D341Med (cell line): ENCODE measurements at regions not wholly inside any gene's neighbourhood (a gene's known extent, or its start where the extent isn't known, plus 50 kb on each side); places are given as distances from the start of the nearest gene placed in this dataset.

Source experiments
- DNase-seq: peaks from one replicate; pipeline ENCODE4 v3.0.0; 2012; ENCODE audit warnings: low spot score

DNA sequence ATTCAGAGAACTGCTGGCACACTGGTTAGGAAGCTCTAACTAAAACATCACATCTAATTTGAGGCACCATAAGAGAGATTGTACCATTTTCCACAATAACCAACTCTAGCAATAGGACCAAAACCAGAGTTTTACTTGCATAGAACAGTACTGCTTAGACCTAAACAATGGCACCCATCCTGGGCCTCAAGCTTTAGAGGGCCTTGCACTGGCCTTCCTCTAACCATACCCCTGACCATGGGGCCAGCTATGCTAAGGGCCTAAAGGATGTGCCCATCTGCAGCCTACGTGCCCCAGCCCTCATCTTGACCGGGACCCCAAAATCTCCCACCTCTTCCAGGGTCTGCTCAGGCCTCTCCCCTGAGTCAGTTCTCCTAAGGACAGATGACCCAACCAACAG lies 74.4 kb upstream of the ARHGAP32 start:
- no peak for DNase-seq

DNA sequence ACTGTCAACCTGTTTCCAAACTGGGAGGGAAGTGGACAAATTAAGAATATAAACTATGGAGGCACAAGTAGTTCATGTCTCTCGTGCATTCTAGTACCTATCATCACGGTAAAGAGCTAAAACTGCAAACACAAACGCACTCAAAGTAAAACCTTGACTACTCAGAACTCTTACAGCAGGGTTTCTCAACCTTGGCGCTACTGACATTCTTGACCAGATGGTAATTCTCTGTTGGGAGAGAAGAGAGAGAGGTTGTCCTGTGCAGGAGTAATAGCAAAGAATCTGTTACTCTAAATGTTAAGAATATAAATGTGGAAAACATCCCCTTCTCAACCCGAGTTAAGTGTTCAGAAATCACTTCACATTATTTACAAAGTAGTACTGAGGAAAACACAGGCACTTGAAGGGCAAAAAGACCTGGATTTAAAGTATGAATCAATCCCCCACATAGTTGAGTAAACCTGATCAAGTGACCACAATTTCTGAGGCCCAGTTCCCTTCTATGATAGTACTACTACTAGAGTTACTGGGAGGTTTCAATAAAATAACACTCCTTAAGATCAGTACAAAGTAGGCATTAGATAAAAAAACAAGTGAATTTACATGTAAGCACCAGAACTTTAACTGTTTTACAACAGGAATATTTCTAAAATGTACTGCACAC lies 73.1 kb upstream of the ARHGAP32 start:
- DNase-seq = no peak

DNA sequence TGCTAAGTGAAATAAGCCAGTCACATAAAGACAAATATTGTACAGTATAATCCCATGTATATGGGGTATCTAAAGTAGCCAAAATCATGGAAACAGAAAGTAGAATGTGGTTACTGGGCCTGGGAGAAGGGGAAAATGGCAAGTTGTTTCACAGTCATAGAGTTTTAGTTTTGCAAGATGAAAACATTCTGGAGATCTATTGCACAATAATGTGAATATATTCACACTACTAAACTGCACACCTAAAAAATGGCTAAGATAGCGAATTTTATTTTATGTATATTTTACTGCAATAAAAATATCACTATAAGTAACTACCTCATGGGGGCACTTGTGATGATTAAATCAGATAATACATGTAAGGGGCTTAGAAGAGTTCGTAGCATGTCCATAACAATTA lies 72.0 kb upstream of the ARHGAP32 start:
- DNase-seq = no peak

DNA sequence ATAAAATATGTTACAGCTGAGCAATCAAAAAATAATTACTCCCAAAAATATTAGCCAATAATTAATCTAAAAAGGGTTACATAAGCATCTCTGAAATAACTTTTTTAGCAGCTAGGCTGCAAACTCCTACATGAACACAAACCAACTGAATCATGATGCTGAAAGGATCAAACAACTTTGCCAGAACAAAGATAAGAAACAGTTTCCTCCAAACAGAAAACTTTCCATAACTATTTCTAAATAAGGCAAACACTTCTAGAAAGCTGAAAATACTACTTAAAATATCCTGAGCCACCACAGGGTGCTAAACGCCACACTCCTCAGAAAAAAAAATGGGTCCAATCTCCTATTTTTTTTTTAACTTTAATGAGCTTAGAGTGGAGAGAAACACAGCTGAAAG lies 68.6 kb upstream of the ARHGAP32 start:
- no peak for DNase-seq

DNA sequence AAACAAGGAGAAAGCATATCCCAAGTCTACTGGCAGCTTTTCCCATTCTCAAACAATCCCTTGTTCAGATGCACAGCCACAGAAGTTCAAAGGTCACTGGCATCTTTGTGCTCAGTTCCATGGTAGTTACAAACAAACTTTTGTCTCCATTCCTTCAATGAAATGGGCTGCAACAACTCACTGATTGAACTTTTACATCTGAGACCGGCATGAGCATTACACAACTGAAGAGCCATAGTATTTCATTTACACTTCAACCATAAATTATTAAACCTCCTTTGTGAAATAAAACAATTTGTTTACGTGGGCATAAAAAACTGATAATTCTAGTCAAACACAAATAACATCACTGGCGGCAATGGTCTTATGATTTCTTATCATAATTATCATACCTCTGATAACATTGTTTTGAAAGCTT lies 67.8 kb upstream of the ARHGAP32 start:
- no peak for DNase-seq

DNA sequence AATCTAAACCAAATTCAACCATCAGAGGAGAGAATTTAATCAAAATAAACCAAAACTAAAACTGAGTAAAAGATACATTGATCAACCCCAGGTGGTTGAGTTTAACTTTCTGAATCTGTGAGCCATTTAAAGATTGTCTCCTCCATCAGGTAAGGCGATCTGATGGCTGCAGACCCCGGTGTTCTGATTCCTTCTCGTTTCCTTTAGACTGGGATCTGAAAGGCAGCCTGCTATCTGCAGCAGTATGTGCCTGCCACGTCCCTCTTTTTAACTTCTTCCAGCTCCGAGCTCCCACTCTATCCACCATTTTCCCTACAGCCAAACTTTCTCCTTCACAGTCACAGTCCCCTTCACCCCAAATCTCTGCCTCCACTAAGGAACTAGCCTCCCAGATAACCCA lies 66.1 kb upstream of the ARHGAP32 start:
- DNase-seq = no peak

DNA sequence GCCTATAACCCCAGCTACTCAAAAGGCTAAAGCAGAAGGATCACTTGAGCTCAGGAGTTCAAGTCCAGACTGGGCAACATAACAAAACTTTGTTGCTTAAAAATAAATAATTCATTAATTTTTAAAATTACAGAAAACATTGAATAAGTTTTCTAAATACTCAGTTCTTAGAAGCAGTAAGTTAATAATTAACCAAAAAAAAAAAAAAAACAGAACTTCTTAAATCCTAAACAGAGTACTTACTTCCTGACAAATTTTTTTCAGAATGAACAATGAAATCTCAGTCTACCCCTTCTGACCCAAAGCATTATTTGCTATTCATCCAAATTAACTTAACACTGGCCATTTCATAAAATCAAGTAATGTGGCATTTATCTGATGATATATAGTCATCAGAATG lies 65.4 kb upstream of the ARHGAP32 start:
- no peak for DNase-seq

DNA sequence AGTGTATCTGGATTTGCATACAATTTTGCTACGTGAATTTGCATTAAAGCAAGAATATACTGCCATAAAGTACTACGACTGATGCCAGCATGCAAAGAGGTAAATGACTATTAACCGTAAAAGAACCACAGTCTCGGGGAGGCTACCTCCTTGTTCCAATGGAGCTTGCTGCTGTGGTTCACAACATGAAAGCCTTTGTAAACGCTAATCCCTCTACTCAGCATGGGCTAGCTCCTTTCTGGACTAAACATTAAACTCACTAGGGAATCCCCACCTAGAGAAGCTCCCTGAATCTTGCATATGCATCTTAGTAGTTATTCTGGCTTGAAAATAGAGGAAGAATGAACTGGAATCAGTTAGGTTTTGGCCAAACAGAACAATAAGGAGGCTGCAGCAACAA lies 60.5 kb upstream of the ARHGAP32 start:
- DNase-seq = peak; percentile 30

DNA sequence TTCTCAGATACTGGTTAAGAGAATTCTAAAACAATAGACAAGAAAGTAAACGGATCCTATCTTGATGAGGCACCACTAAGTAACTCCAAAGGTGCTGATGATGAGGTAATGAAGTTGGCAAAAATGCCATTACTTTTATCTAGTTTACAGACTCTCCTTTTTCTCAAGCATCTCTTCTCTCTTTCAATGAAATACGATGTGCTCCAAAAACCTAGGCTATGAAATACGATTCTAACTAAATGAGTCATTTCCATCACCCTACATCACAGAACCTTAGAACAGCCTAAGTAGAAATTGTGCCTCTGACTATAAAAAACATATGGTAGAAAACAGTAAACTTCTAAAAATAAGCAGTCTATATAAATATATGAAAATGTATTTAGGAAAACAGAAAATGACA lies 58.9 kb upstream of the ARHGAP32 start:
- DNase-seq = no peak

DNA sequence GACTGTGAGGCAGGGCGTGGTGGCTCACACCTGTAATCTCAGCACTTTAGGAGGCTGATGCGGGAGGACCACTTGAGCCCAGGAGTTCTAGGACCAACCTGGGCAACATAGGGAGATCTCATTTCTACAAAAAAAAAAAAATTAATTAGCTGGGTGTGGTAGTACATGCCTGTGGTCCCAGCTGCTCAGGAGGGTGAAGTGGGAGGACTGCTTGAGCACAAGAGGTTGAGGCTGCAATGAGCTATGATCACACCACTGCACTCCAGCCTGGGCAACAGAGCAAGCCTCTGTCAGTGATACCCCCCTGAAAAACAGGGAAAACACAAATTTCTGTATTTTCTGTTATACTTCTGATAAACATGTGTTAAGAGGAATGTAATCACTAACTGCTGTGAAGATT lies 57.8 kb upstream of the ARHGAP32 start:
- no peak for DNase-seq

DNA sequence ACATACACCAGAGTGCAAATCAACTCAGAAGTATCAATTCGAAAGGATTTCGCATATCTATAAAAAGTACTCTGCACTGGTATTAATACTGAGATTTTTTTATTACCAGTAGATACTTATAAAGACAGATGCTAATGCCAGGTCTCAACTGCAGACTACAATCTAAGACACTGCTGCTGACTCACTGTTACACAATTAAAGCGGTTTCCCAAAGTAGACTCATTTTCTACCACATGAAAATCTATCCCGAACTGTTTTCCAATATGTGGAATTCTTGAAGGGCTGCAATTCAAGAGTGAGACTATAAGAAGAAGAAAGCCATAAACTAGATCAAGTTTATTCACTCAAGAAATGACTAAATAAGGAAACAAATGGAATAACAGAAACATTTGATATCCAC lies 57.2 kb upstream of the ARHGAP32 start:
- no peak for DNase-seq

DNA sequence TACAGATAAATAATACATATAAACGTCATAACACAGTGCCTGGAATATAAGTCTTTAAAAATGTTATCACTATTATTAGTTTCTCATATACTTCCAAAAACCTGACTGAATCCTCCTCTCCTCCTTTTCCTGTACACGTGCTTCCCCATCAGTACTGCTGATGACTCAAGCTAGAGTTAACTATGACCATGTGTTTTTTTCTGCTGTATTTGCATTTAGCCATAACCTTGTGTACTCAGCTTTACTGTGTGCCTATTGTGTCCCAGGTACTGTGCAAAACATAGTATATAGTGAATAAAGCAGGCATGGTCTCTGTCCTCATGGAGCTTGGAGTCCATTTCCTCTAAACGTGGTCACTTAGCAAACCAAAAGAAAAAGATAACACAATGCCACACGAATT lies 56.5 kb upstream of the ARHGAP32 start:
- DNase-seq = no peak

DNA sequence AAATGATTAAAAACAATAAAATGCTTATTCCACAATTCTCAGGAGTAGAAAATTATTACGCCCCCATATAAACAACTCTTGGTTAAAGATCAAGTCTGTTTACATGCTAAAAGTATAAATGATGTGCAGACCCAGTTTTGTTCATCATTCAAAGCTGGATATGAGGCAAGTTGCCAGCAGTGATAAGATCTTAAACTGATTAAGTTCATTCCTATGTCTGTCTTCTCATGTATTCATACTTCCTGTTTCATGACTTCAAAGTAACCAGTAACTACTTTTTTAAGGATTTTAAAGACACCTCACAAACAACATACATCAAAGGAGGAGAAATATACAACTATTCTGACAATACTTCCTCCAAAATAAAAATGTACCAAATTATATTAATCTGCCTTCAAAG lies 55.0 kb upstream of the ARHGAP32 start:
- no peak for DNase-seq

DNA sequence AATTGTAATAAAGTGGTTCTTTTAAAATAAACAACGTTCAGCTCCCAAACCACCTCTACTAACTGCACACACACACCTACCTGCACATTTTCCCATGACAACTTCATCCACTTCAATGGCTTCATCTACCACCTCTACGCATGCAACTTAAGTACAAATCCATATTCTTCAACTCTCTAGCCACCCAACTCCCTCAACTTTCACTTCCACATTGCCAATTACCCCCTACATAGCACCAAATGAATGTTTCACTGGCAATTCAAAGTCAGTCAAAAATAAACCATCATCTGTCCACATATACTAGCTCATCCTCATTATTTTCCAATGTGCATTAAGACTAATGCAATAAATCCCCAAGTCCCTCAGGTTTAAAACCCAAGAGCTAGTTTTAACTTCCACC lies 50.7 kb upstream of the ARHGAP32 start:
- no peak for DNase-seq
